ENCODE measurements at regions not wholly inside any gene's neighbourhood (a gene's known extent, or its start where the extent isn't known, plus 50 kb on each side); places are given as distances from the start of the nearest gene placed in this dataset.

DNA sequence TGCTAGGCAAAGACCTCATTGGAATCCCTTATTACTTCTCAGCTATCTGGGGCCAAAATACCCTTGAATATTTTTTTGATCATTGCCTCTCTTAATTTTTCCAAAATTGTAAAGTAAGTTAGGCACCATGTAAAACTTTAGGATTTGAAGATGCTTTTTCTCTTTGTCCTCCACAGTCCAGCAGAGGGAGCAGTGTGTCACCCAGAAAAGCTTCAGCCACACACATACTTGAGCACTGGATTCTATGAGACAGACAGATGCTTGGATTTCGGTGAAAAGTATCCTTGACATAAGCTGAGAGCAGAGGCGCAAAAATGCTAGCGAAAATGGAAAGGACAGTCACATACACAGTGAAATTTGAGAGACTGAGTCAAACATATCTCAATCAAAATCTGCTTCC, 74.7 kb upstream of the KCNJ3 start:
- TF ChIP-seq, protein P1, sequence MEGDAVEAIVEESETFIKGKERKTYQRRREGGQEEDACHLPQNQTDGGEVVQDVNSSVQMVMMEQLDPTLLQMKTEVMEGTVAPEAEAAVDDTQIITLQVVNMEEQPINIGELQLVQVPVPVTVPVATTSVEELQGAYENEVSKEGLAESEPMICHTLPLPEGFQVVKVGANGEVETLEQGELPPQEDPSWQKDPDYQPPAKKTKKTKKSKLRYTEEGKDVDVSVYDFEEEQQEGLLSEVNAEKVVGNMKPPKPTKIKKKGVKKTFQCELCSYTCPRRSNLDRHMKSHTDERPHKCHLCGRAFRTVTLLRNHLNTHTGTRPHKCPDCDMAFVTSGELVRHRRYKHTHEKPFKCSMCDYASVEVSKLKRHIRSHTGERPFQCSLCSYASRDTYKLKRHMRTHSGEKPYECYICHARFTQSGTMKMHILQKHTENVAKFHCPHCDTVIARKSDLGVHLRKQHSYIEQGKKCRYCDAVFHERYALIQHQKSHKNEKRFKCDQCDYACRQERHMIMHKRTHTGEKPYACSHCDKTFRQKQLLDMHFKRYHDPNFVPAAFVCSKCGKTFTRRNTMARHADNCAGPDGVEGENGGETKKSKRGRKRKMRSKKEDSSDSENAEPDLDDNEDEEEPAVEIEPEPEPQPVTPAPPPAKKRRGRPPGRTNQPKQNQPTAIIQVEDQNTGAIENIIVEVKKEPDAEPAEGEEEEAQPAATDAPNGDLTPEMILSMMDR (IDR thresholded peaks at IDR 0.05; ENCODE audit: insufficient read depth, low read depth, low read length, missing control alignments): peak; percentile 82
- DNase-seq (ENCODE audit: low read depth): peak; percentile 60
- H3K4me3 ChIP-seq (ENCODE audit: low read length): no peak overlapping the region

DNA sequence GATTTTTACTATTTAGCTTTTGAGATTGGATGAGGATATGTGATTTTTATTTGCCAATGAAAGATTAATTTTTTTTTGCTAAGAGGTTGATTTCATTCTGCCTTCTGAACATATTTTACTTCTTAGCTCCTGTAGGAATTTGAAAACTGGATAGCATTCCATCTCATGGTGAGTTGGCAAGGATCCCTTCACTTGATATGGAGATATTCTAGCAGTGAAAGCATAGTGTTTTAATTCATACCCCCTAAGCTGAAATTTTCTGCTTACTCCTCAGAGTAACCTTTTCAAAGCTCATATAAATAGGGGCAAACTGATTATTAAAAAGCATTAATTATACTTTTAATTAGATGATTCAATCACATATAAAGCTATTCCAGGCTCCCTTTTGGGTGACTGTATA, 61.0 kb upstream of the KCNJ3 start:
- TF ChIP-seq, protein P1 (IDR thresholded peaks at IDR 0.05; ENCODE audit: insufficient read depth, low read depth, low read length, missing control alignments): no peak
- H3K4me3 ChIP-seq (ENCODE audit: low read length): no peak overlapping the region
- DNase-seq (ENCODE audit: low read depth): no peak

DNA sequence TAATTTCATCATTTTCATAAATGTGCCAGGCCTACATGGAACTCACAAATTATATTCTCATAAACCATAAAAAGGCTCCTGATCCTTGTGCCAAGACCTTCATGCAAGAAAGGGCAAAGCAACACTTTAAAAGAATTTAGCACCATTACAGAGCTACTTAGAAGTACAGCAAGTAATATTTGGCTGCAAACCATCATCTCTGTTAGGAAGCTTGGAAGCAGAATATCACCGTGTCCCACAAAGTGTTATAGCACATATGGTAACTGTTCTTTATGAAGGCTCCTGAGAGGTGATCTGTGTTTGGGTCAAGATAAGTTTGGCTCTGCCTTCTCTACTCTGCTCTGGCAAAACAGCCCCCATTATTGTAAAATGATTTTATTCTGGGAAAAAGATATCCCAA, 59.7 kb upstream of the KCNJ3 start:
- H3K4me3 ChIP-seq (ENCODE audit: low read length): no peak overlapping the region
- DNase-seq (ENCODE audit: low read depth): no peak
- TF ChIP-seq, protein P1 (IDR thresholded peaks at IDR 0.05; ENCODE audit: insufficient read depth, low read depth, low read length, missing control alignments): no peak

DNA sequence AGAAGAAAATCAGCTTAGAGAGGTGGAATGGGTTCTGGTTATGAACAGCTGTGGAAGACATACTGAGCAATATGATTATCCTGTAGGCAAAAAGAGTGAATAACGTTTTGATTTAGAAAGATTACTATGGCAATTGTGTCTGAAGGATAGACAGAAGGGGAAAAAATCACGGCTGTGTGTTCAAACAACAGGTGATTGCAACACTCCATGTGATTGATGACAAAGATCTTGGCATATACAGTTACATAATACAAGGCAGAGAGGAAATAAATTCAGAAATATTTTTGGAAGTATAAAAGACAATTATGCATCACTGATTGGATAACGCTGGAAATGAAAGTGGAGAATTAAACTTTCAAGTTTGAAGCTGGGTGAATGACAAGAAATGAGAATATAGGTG, 58.5 kb upstream of the KCNJ3 start:
- DNase-seq (ENCODE audit: low read depth): peak; percentile 2
- TF ChIP-seq, protein P1 (IDR thresholded peaks at IDR 0.05; ENCODE audit: insufficient read depth, low read depth, low read length, missing control alignments): no peak

More for the DNA sequence above, 58.5 kb upstream of the KCNJ3 start:
- H3K4me3 ChIP-seq (ENCODE audit: low read length): no peak overlapping the region
